ENCODE measurements at regions not wholly inside any gene's neighbourhood (a gene's known extent, or its start where the extent isn't known, plus 50 kb on each side); places are given as distances from the start of the nearest gene placed in this dataset.

DNA sequence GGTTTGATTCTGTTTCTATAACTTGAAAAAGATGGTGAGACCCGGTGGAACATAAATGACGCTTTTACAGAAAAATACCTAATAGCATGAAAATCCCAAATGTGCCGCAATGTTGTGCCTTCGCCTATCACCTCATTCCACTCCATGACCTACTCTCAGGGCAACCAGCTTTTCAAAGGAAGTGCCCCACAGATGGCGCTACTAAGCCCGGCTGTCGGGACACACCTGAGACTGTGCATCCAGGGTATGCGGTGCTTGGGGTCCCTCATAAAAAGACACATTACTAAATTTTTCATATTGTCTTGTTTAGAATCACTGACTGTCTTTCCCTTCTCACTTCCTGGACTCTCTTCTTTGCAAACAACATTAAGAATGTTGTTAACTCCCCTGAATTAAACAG lies 145.5 kb upstream of the RPS6KA2 start:
- Histone ChIP-seq H3K27ac (ENCODE audit: extremely low read depth, low read depth, low read length) (no peak overlapping the region), H3K4me1 (ENCODE audit: control insufficient read depth, insufficient read depth, low read length) (no peaks in the 10 kb centered on the region), H3K4me3 (ENCODE audit: low read depth, low read length) (no peak overlapping the region), H3K9me3 (ENCODE audit: control insufficient read depth, insufficient read depth, low read depth, low read length) (no peaks in the 10 kb centered on the region), H3K36me3 (ENCODE audit: control insufficient read depth in 2 of 2, insufficient read depth in 1 of 2, low read length in 2 of 2) (no peaks in the 10 kb centered on the region)
- POLR2A ChIA-PET = interaction anchor here (0.5 kb wide), 1 partner anchor 429 kb away, joined by 3 read pairs; no protein-coding TSS in a partner anchor
- CTCF ChIA-PET = interaction anchor here (0.6 to 7.4 kb wide), 13 partner anchors 10 to 497 kb away, joined by 3 to 120 read pairs (median 3); no protein-coding TSS in a partner anchor
- TF ChIP-seq ZNF174 (tag by site-specific recombination; IDR thresholded peaks at IDR 0.05) (no peak), ZNF138 (tag by site-specific recombination; IDR thresholded peaks at IDR 0.05; ENCODE audit: borderline replicate concordance) (no peak), ZNF366 (tag by site-specific recombination; conservative IDR thresholded peaks at IDR 0.05) (no peak), SCRT1 (tag by site-specific recombination; IDR thresholded peaks at IDR 0.05; ENCODE audit: borderline replicate concordance) (no peak), ZNF354C (tag by site-specific recombination; IDR thresholded peaks at IDR 0.05; ENCODE audit: borderline replicate concordance, low read depth) (no peak), ZNF529 (tag by site-specific recombination; IDR thresholded peaks at IDR 0.05; ENCODE audit: insufficient replicate concordance) (no peak), ZBTB8A (tag by site-specific recombination; IDR thresholded peaks at IDR 0.05) (no peak), ZNF274 (IDR thresholded peaks at IDR 0.05; ENCODE audit: low read length) (no peak), ZNF274 (tag by site-specific recombination; IDR thresholded peaks at IDR 0.05; ENCODE audit: borderline replicate concordance) (no peak), ZIC2 (tag by site-specific recombination; IDR thresholded peaks at IDR 0.05) (no peak), ZNF433 (tag by site-specific recombination; IDR thresholded peaks at IDR 0.05; ENCODE audit: low read depth) (no peak), ZNF776 (tag by site-specific recombination; IDR thresholded peaks at IDR 0.05; ENCODE audit: borderline replicate concordance) (no peak), MEIS1 (CRISPR knock-in tag; IDR thresholded peaks at IDR 0.05; ENCODE audit: borderline replicate concordance) (no peak), ZNF629 (tag by site-specific recombination; IDR thresholded peaks at IDR 0.05) (no peak), ZNF558 (tag by site-specific recombination; IDR thresholded peaks at IDR 0.05) (no peak), REPIN1 (tag by site-specific recombination; IDR thresholded peaks at IDR 0.05; ENCODE audit: low read depth) (no peak), ZNF18 (tag by site-specific recombination; IDR thresholded peaks at IDR 0.05) (no peak), ZNF660 (tag by site-specific recombination; IDR thresholded peaks at IDR 0.05) (no peak)
- TF ChIP-seq, protein P1, sequence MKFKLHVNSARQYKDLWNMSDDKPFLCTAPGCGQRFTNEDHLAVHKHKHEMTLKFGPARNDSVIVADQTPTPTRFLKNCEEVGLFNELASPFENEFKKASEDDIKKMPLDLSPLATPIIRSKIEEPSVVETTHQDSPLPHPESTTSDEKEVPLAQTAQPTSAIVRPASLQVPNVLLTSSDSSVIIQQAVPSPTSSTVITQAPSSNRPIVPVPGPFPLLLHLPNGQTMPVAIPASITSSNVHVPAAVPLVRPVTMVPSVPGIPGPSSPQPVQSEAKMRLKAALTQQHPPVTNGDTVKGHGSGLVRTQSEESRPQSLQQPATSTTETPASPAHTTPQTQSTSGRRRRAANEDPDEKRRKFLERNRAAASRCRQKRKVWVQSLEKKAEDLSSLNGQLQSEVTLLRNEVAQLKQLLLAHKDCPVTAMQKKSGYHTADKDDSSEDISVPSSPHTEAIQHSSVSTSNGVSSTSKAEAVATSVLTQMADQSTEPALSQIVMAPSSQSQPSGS (tag by site-specific recombination; IDR thresholded peaks at IDR 0.05; ENCODE audit: low read depth) = no peak

- Histone ChIP-seq H3K36me3 (ENCODE audit: control insufficient read depth in 2 of 2, insufficient read depth in 1 of 2, low read length in 2 of 2) (no peaks in the 10 kb centered on the region), H3K27ac (ENCODE audit: extremely low read depth, low read depth, low read length) (no peak overlapping the region), H3K4me3 (ENCODE audit: low read depth, low read length) (no peak overlapping the region), H3K4me1 (ENCODE audit: control insufficient read depth, insufficient read depth, low read length) (no peaks in the 10 kb centered on the region), H3K9me3 (ENCODE audit: control insufficient read depth, insufficient read depth, low read depth, low read length) (no peaks in the 10 kb centered on the region)
- TF ChIP-seq EGR2 (tag by site-specific recombination; IDR thresholded peaks at IDR 0.05; ENCODE audit: low read depth) (no peak), ZNF792 (tag by site-specific recombination; IDR thresholded peaks at IDR 0.05) (no peak)
- ChIA-PET POLR2A (no interaction called here), CTCF (interaction anchor here (0.8 to 7.4 kb wide), 9 partner anchors 9 to 372 kb away, joined by 3 to 120 read pairs (median 4); no protein-coding TSS in a partner anchor)
Measured at GRCh38 chr6:166771701-166772100, 144.7 kb upstream of the RPS6KA2 start.

Measured in HEK293 (cell line).